ENCODE measurements at regions not wholly inside any gene's neighbourhood (a gene's known extent, or its start where the extent isn't known, plus 50 kb on each side); places are given as distances from the start of the nearest gene placed in this dataset.

- Histone ChIP-seq H2AFZ (ENCODE audit: low read depth) (no peak overlapping the region), H3K9me3 (no peaks in the 10 kb centered on the region), H3K9me2 (no peaks in the 10 kb centered on the region), H3K4me3 (ENCODE audit: low read depth in 2 of 2, low read length in 1 of 2) (no peak overlapping the region), H3K4me1 (ENCODE audit: control insufficient read depth in 1 of 2, insufficient read depth in 2 of 2, low read depth in 1 of 2, low read length in 1 of 2) (no peaks in the 10 kb centered on the region), H3K27ac (ENCODE audit: low read depth in 2 of 2, low read length in 1 of 2) (no peak overlapping the region), H3K9ac (no peak overlapping the region), H4K20me1 (ENCODE audit: insufficient read depth) (no peaks in the 10 kb centered on the region), H3K27me3 (ENCODE audit: insufficient read depth) (no peaks in the 10 kb centered on the region), H3F3A (replicated peaks; ENCODE audit: insufficient read depth) (no peaks in the 10 kb centered on the region), H3K36me3 (replicated peaks in 1 of 2; ENCODE audit: control insufficient read depth in 1 of 2, insufficient read depth in 2 of 2, low read length in 1 of 2) (no peaks in the 10 kb centered on the region), H3K4me2 (no peak overlapping the region), H3K79me2 (ENCODE audit: insufficient read depth) (no peaks in the 10 kb centered on the region)
- CTCF ChIA-PET, result interaction anchor here (1.0 kb wide), 1 partner anchor 21 kb away, joined by 4 read pairs; no protein-coding TSS in a partner anchor
- DNase-seq, result no peak
- no peak for TF ChIP-seq FOXJ3 (CRISPR knock-in tag; IDR thresholded peaks at IDR 0.05)
- no peak for TF ChIP-seq CHD2 (IDR thresholded peaks at IDR 0.05; ENCODE audit: low read length, partially characterized antibody)
- no peak for TF ChIP-seq GABPA (IDR thresholded peaks at IDR 0.05; ENCODE audit: low read depth)
- TF ChIP-seq USF2 (IDR thresholded peaks at IDR 0.05; ENCODE audit: borderline replicate concordance, low read depth, low read length), result no peak
- TF ChIP-seq NRF1 (IDR thresholded peaks at IDR 0.05; ENCODE audit: low read depth, low read length), result no peak
- TF ChIP-seq POLR2AphosphoS5 (IDR thresholded peaks at IDR 0.05; ENCODE audit: low read depth, low read length), result no peak
- no peak for TF ChIP-seq SMC3 (IDR thresholded peaks at IDR 0.05; ENCODE audit: low read depth, low read length)
- no peak for TF ChIP-seq PBX3 (IDR thresholded peaks at IDR 0.05)
- TF ChIP-seq YY1 (IDR thresholded peaks at IDR 0.05; ENCODE audit: low read depth), result no peak
- TF ChIP-seq FOXM1 (IDR thresholded peaks at IDR 0.05; ENCODE audit: low read depth), result no peak
- no peak for TF ChIP-seq JUND (IDR thresholded peaks at IDR 0.05)
- TF ChIP-seq TCF12 (IDR thresholded peaks at IDR 0.05), result no peak
- TF ChIP-seq MEF2A (IDR thresholded peaks at IDR 0.05; ENCODE audit: borderline replicate concordance, low read depth), result no peak
- TF ChIP-seq MXI1 (IDR thresholded peaks at IDR 0.05; ENCODE audit: low read depth, low read length), result no peak
- no peak for TF ChIP-seq GATA2 (CRISPR knock-in tag; IDR thresholded peaks at IDR 0.05)
- TF ChIP-seq SIN3A (IDR thresholded peaks at IDR 0.05; ENCODE audit: borderline replicate concordance, low read depth, low read length), result no peak
- TF ChIP-seq ELF1 (IDR thresholded peaks at IDR 0.05), result no peak
- TF ChIP-seq MAX (IDR thresholded peaks at IDR 0.05; ENCODE audit: low read depth), result no peak
- TF ChIP-seq RCOR1 (IDR thresholded peaks at IDR 0.05; ENCODE audit: low read length), result no peak
- POLR2A ChIA-PET, result no interaction called here
- 40% methylated on average over 9 of the region's 10 CpGs for WGBS (ENCODE audit: low lambda C conversion rate)
Measured at GRCh38 chr20:60750909-60751308, 501.2 kb upstream of the CDH4 start.

- no peaks in the 10 kb centered on the region for H3K9me2 ChIP-seq
- no peak overlapping the region for H2AFZ ChIP-seq (ENCODE audit: low read depth)
- 39% methylated on average over 7 of the region's 7 CpGs for WGBS (ENCODE audit: low lambda C conversion rate)
- no peaks in the 10 kb centered on the region for H3K79me2 ChIP-seq (ENCODE audit: insufficient read depth)
- no peaks in the 10 kb centered on the region for H4K20me1 ChIP-seq (ENCODE audit: insufficient read depth)
- H3K4me2 ChIP-seq, result no peak overlapping the region
- no peaks in the 10 kb centered on the region for H3K27me3 ChIP-seq (ENCODE audit: insufficient read depth)
- no peaks in the 10 kb centered on the region for H3K36me3 ChIP-seq (replicated peaks in 1 of 2; ENCODE audit: control insufficient read depth in 1 of 2, insufficient read depth in 2 of 2, low read length in 1 of 2)
- no peaks in the 10 kb centered on the region for H3F3A ChIP-seq (replicated peaks; ENCODE audit: insufficient read depth)
- CTCF ChIA-PET, result no interaction called here
- H3K9me3 ChIP-seq, result no peaks in the 10 kb centered on the region
- no peak overlapping the region for H3K27ac ChIP-seq (ENCODE audit: low read depth in 2 of 2, low read length in 1 of 2)
- no peak overlapping the region for H3K4me3 ChIP-seq (ENCODE audit: low read depth in 2 of 2, low read length in 1 of 2)
- no peak for DNase-seq
- H3K4me1 ChIP-seq (ENCODE audit: control insufficient read depth in 1 of 2, insufficient read depth in 2 of 2, low read depth in 1 of 2, low read length in 1 of 2), result no peaks in the 10 kb centered on the region
- POLR2A ChIA-PET, result no interaction called here
- no peak overlapping the region for H3K9ac ChIP-seq
- TF ChIP-seq USF1 (IDR thresholded peaks at IDR 0.05; ENCODE audit: borderline replicate concordance, low read depth), result no peak
- no peak for TF ChIP-seq CHD2 (IDR thresholded peaks at IDR 0.05; ENCODE audit: low read length, partially characterized antibody)
- TF ChIP-seq YY1 (IDR thresholded peaks at IDR 0.05; ENCODE audit: low read depth), result no peak
- TF ChIP-seq TCF12 (IDR thresholded peaks at IDR 0.05), result no peak
- no peak for TF ChIP-seq PBX3 (IDR thresholded peaks at IDR 0.05)
- no peak for TF ChIP-seq RCOR1 (IDR thresholded peaks at IDR 0.05; ENCODE audit: low read length)
- no peak for TF ChIP-seq IRF3 (IDR thresholded peaks at IDR 0.05; ENCODE audit: low read depth, low read length)
- no peak for TF ChIP-seq SIN3A (IDR thresholded peaks at IDR 0.05; ENCODE audit: borderline replicate concordance, low read depth, low read length)
- TF ChIP-seq MXI1 (IDR thresholded peaks at IDR 0.05; ENCODE audit: low read depth, low read length), result no peak
- TF ChIP-seq TAF1 (IDR thresholded peaks at IDR 0.05; ENCODE audit: borderline replicate concordance, low read depth, low read length), result no peak
Measured at GRCh38 chr20:60751826-60752225, 500.2 kb upstream of the CDH4 start.

Data from SK-N-SH (cell line).